ENCODE measurements at regions not wholly inside any gene's neighbourhood (a gene's known extent, or its start where the extent isn't known, plus 50 kb on each side); places are given as distances from the start of the nearest gene placed in this dataset.
"Not testable (repeated sequence)": the region's sequence is repeated elsewhere in the genome, so short reads cannot be mapped to it uniquely, and the experiment has no call there.

- no peaks in the 10 kb centered on the region for H3K36me3 ChIP-seq (ENCODE audit: insufficient read depth, low read length)
- no peak overlapping the region for H3K4me2 ChIP-seq (ENCODE audit: low read length)
- no peaks in the 10 kb centered on the region for H3K4me1 ChIP-seq (ENCODE audit: control insufficient read depth, insufficient read depth, low read length)
- no peaks in the 10 kb centered on the region for H3K27me3 ChIP-seq (ENCODE audit: control insufficient read depth, insufficient read depth, low read length)
- H3K9me3 ChIP-seq (replicated peaks; ENCODE audit: low read length) = no peaks in the 10 kb centered on the region
- no peak overlapping the region for H3K9ac ChIP-seq (ENCODE audit: low read depth, low read length)
- no peak overlapping the region for H3K4me3 ChIP-seq (ENCODE audit: low read length)
Measured at GRCh38 chr1:55519937-55520683, 304.9 kb upstream of the USP24 start.

GRCh38 chr1:55519276-55519675 is 304.1 kb upstream of the USP24 start:
- Histone ChIP-seq H3K36me3 (ENCODE audit: insufficient read depth, low read length) (no peaks in the 10 kb centered on the region), H3K9me3 (replicated peaks; ENCODE audit: low read length) (no peaks in the 10 kb centered on the region), H3K27me3 (ENCODE audit: control insufficient read depth, insufficient read depth, low read length) (no peaks in the 10 kb centered on the region), H3K4me2 (ENCODE audit: low read length) (no peak overlapping the region), H3K9ac (ENCODE audit: low read depth, low read length) (no peak overlapping the region), H3K4me1 (ENCODE audit: control insufficient read depth, insufficient read depth, low read length) (no peaks in the 10 kb centered on the region), H3K4me3 (ENCODE audit: low read length) (no peak overlapping the region)

- H3K4me3 ChIP-seq (ENCODE audit: low read length) = no peak overlapping the region
- H3K27me3 ChIP-seq (ENCODE audit: control insufficient read depth, insufficient read depth, low read length) = no peaks in the 10 kb centered on the region
- H3K9me3 ChIP-seq (replicated peaks; ENCODE audit: low read length) = no peaks in the 10 kb centered on the region
Measured at GRCh38 chr1:55517036-55517435, 301.9 kb upstream of the USP24 start.

GRCh38 chr1:55514571-55514970 is 299.4 kb upstream of the USP24 start:
- H3K4me2 ChIP-seq (ENCODE audit: low read length); H3K4me1 ChIP-seq (ENCODE audit: control insufficient read depth, insufficient read depth, low read length); H3K4me3 ChIP-seq (ENCODE audit: low read length); H3K36me3 ChIP-seq (ENCODE audit: insufficient read depth, low read length); H3K9ac ChIP-seq (ENCODE audit: low read depth, low read length); H3K9me3 ChIP-seq (replicated peaks; ENCODE audit: low read length); H3K27me3 ChIP-seq (ENCODE audit: control insufficient read depth, insufficient read depth, low read length): not testable (repeated sequence)

More at GRCh38 chr1:55517036-55517435, 301.9 kb upstream of the USP24 start:
- Histone ChIP-seq H3K4me1 (ENCODE audit: control insufficient read depth, insufficient read depth, low read length) (no peaks in the 10 kb centered on the region), H3K4me2 (ENCODE audit: low read length) (no peak overlapping the region), H3K9ac (ENCODE audit: low read depth, low read length) (no peak overlapping the region), H3K36me3 (ENCODE audit: insufficient read depth, low read length) (no peaks in the 10 kb centered on the region)

- Histone ChIP-seq H3K27me3 (ENCODE audit: control insufficient read depth, insufficient read depth, low read length) (no peaks in the 10 kb centered on the region), H3K4me1 (ENCODE audit: control insufficient read depth, insufficient read depth, low read length) (peaks cover 8% of the 10 kb centered on the region), H3K4me3 (ENCODE audit: low read length) (no peak overlapping the region), H3K9me3 (replicated peaks; ENCODE audit: low read length) (no peaks in the 10 kb centered on the region), H3K36me3 (ENCODE audit: insufficient read depth, low read length) (no peaks in the 10 kb centered on the region), H3K4me2 (ENCODE audit: low read length) (no peak overlapping the region), H3K9ac (ENCODE audit: low read depth, low read length) (no peak overlapping the region)
Measured at GRCh38 chr1:55512466-55512865, 297.3 kb upstream of the USP24 start.

- H3K4me2 ChIP-seq (ENCODE audit: low read length) = peak overlapping the region; percentile 44
- H3K4me1 ChIP-seq (ENCODE audit: control insufficient read depth, insufficient read depth, low read length) = peaks cover 39% of the 10 kb centered on the region
- H3K9me3 ChIP-seq (replicated peaks; ENCODE audit: low read length) = no peaks in the 10 kb centered on the region
- no peak overlapping the region for H3K4me3 ChIP-seq (ENCODE audit: low read length)
- H3K9ac ChIP-seq (ENCODE audit: low read depth, low read length) = peak overlapping the region; percentile 53
- no peaks in the 10 kb centered on the region for H3K36me3 ChIP-seq (ENCODE audit: insufficient read depth, low read length)
- H3K27me3 ChIP-seq (ENCODE audit: control insufficient read depth, insufficient read depth, low read length) = no peaks in the 10 kb centered on the region
Measured at GRCh38 chr1:55507578-55507931, 292.4 kb upstream of the USP24 start.

GRCh38 chr1:55506740-55507577 is 291.8 kb upstream of the USP24 start:
- Histone ChIP-seq H3K4me3 (ENCODE audit: low read length) (no peak overlapping the region), H3K9me3 (replicated peaks; ENCODE audit: low read length) (no peaks in the 10 kb centered on the region), H3K9ac (ENCODE audit: low read depth, low read length) (peak overlapping the region; percentile 61), H3K4me1 (ENCODE audit: control insufficient read depth, insufficient read depth, low read length) (peaks cover 39% of the 10 kb centered on the region), H3K4me2 (ENCODE audit: low read length) (peak overlapping the region; percentile 47), H3K36me3 (ENCODE audit: insufficient read depth, low read length) (no peaks in the 10 kb centered on the region), H3K27me3 (ENCODE audit: control insufficient read depth, insufficient read depth, low read length) (no peaks in the 10 kb centered on the region)

GRCh38 chr1:55505326-55505725 is 290.2 kb upstream of the USP24 start:
- Histone ChIP-seq H3K27me3 (ENCODE audit: control insufficient read depth, insufficient read depth, low read length) (no peaks in the 10 kb centered on the region), H3K4me1 (ENCODE audit: control insufficient read depth, insufficient read depth, low read length) (peaks cover 39% of the 10 kb centered on the region), H3K9ac (ENCODE audit: low read depth, low read length) (no peak overlapping the region), H3K36me3 (ENCODE audit: insufficient read depth, low read length) (no peaks in the 10 kb centered on the region), H3K4me3 (ENCODE audit: low read length) (no peak overlapping the region), H3K4me2 (ENCODE audit: low read length) (no peak overlapping the region), H3K9me3 (replicated peaks; ENCODE audit: low read length) (no peaks in the 10 kb centered on the region)

- Histone ChIP-seq H3K4me1 (ENCODE audit: control insufficient read depth, insufficient read depth, low read length) (peaks cover 39% of the 10 kb centered on the region), H3K4me3 (ENCODE audit: low read length) (no peak overlapping the region), H3K27me3 (ENCODE audit: control insufficient read depth, insufficient read depth, low read length) (no peaks in the 10 kb centered on the region), H3K9me3 (replicated peaks; ENCODE audit: low read length) (no peaks in the 10 kb centered on the region), H3K9ac (ENCODE audit: low read depth, low read length) (no peak overlapping the region), H3K4me2 (ENCODE audit: low read length) (no peak overlapping the region), H3K36me3 (ENCODE audit: insufficient read depth, low read length) (no peaks in the 10 kb centered on the region)
Measured at GRCh38 chr1:55504306-55504731, 289.2 kb upstream of the USP24 start.

- Histone ChIP-seq H3K4me3 (ENCODE audit: low read length) (no peak overlapping the region), H3K27me3 (ENCODE audit: control insufficient read depth, insufficient read depth, low read length) (no peaks in the 10 kb centered on the region), H3K36me3 (ENCODE audit: insufficient read depth, low read length) (no peaks in the 10 kb centered on the region), H3K9me3 (replicated peaks; ENCODE audit: low read length) (no peaks in the 10 kb centered on the region), H3K4me2 (ENCODE audit: low read length) (no peak overlapping the region), H3K4me1 (ENCODE audit: control insufficient read depth, insufficient read depth, low read length) (peaks cover 39% of the 10 kb centered on the region), H3K9ac (ENCODE audit: low read depth, low read length) (no peak overlapping the region)
Measured at GRCh38 chr1:55503663-55504305, 288.6 kb upstream of the USP24 start.

- Histone ChIP-seq H3K9ac (ENCODE audit: low read depth, low read length) (no peak overlapping the region), H3K4me3 (ENCODE audit: low read length) (no peak overlapping the region), H3K27me3 (ENCODE audit: control insufficient read depth, insufficient read depth, low read length) (no peaks in the 10 kb centered on the region), H3K4me2 (ENCODE audit: low read length) (no peak overlapping the region), H3K36me3 (ENCODE audit: insufficient read depth, low read length) (no peaks in the 10 kb centered on the region), H3K4me1 (ENCODE audit: control insufficient read depth, insufficient read depth, low read length) (peaks cover 17% of the 10 kb centered on the region), H3K9me3 (replicated peaks; ENCODE audit: low read length) (no peaks in the 10 kb centered on the region)
Measured at GRCh38 chr1:55500601-55501000, 285.4 kb upstream of the USP24 start.
